SK-N-SH (cell line): ENCODE measurements at regions not wholly inside any gene's neighbourhood (a gene's known extent, or its start where the extent isn't known, plus 50 kb on each side); places are given as distances from the start of the nearest gene placed in this dataset.
A peak's percentile ranks its signal among the peaks of the same experiment; 100 is the strongest.

ENCODE experiments used
- CTCF ChIA-PET: fragments of 300-600, 350-600 bp; formaldehyde crosslinking; extraction: SDS; loops from one replicate; lab custom pipeline; 2021; lab: Yijun Ruan, JAX
- POLR2A ChIA-PET: fragments of 350-600 bp; sonication (Branson Sonifier 250); formaldehyde crosslinking; extraction: SDS; loops from one replicate; lab custom pipeline; 2020; ENCODE audit warnings: antibody characterized with exemption, inconsistent platforms; lab: Yijun Ruan, JAX
- DNase-seq: peaks from one replicate; pipeline ENCODE4 v3.0.0; 2012
- H2AFZ ChIP-seq: fragments of 200-600 bp; sonication (generic); 2 replicates; pipeline ENCODE4 v1.8.1; 2016; ENCODE audit warnings: antibody characterized with exemption, mild to moderate bottlenecking, low read depth
- H3F3A ChIP-seq: fragments of 200-600 bp; sonication (generic); replicated peaks from 2 replicates; pipeline ENCODE3; 2016; ENCODE audit warnings: antibody characterized with exemption, mild to moderate bottlenecking; ENCODE audit not compliant: insufficient read depth
- H3K27ac ChIP-seq, 2 experiments: fragments of 200-500 bp in 1 of 2; fragments of 200-600 bp in 1 of 2; sonication (Bioruptor generic) in 1 of 2; sonication (generic), shearing (Covaris generic) in 1 of 2; 2 replicates each; pipeline versions ENCODE4 v1.5.1 to v1.6.1; 2014 to 2016; ENCODE audit warnings: low read depth in 2 of 2, inconsistent platforms in 1 of 2, low read length in 1 of 2, mild to moderate bottlenecking in 1 of 2, mixed read lengths in 1 of 2
- H3K27me3 ChIP-seq: fragments of 200-600 bp; sonication (generic), shearing (Covaris generic); 2 replicates; pipeline ENCODE4 v1.6.1; 2016; ENCODE audit warnings: mixed run types; ENCODE audit not compliant: insufficient read depth
- H3K36me3 ChIP-seq, 2 experiments: fragments of 200-500 bp in 1 of 2; fragments of 200-600 bp in 1 of 2; sonication (Bioruptor generic) in 1 of 2; sonication (generic) in 1 of 2; replicated peaks in 1 of 2; 2 replicates each; pipeline versions ENCODE3 to v1.5.1; 2014 to 2016; ENCODE audit warnings: low read length in 1 of 2, mild to moderate bottlenecking in 1 of 2; ENCODE audit not compliant: insufficient read depth in 2 of 2, control insufficient read depth in 1 of 2
- H3K4me1 ChIP-seq, 2 experiments: fragments of 200-500 bp in 1 of 2; fragments of 200-600 bp in 1 of 2; sonication (Bioruptor generic) in 1 of 2; sonication (generic), shearing (Covaris generic) in 1 of 2; 2 replicates each; pipeline versions ENCODE4 v1.5.1 to v1.6.1; 2014 to 2016; ENCODE audit warnings: low read depth in 1 of 2, low read length in 1 of 2, mixed run types in 1 of 2; ENCODE audit not compliant: insufficient read depth in 2 of 2, control insufficient read depth in 1 of 2
- H3K4me2 ChIP-seq: fragments of 200-600 bp; sonication (generic), shearing (Covaris generic); 2 replicates; pipeline ENCODE4 v1.6.1; 2017; ENCODE audit warnings: mixed run types
- H3K4me3 ChIP-seq, 2 experiments: fragments of 200-500 bp in 1 of 2; fragments of 200-600 bp in 1 of 2; sonication (Bioruptor generic) in 1 of 2; sonication (generic), shearing (Covaris generic) in 1 of 2; 2 replicates each; pipeline versions ENCODE4 v1.5.1 to v1.8.1; 2014 to 2016; ENCODE audit warnings: low read depth in 2 of 2, inconsistent platforms in 1 of 2, low read length in 1 of 2, mild to moderate bottlenecking in 1 of 2, mixed read lengths in 1 of 2, moderate library complexity in 1 of 2
- H3K79me2 ChIP-seq: fragments of 200-600 bp; sonication (generic); 2 replicates; pipeline ENCODE4 v1.8.1; 2017; ENCODE audit warnings: mild to moderate bottlenecking; ENCODE audit not compliant: insufficient read depth
- H3K9ac ChIP-seq: fragments of 200-600 bp; sonication (generic); 2 replicates; pipeline ENCODE4 v1.6.1; 2017; ENCODE audit warnings: mixed run types
- H3K9me2 ChIP-seq: fragments of 200-600 bp; sonication (generic); 2 replicates; pipeline ENCODE4 v1.6.1; 2017; ENCODE audit warnings: mixed run types
- H3K9me3 ChIP-seq: fragments of 200-600 bp; sonication (generic); 2 replicates; pipeline ENCODE4 v1.6.1; 2017; ENCODE audit warnings: mixed run types, mild to moderate bottlenecking, moderate library complexity
- H4K20me1 ChIP-seq: fragments of 200-600 bp; sonication (generic); 2 replicates; pipeline ENCODE4 v1.6.1; 2017; ENCODE audit warnings: mild to moderate bottlenecking, mixed run types; ENCODE audit not compliant: insufficient read depth
- CHD2 ChIP-seq: fragments of 150-350 bp; IDR thresholded peaks from 2 replicates; pipeline ENCODE4 v1.6.1; 2018; ENCODE audit warnings: low read length; ENCODE audit not compliant: partially characterized antibody
- CTCF ChIP-seq: fragments of 200-600 bp; sonication (generic); IDR thresholded peaks from 2 replicates; pipeline ENCODE4 v1.6.1; 2017; ENCODE audit warnings: antibody characterized with exemption, mild to moderate bottlenecking, moderate library complexity
- ELF1 ChIP-seq: IDR thresholded peaks from 2 replicates; pipeline ENCODE4 v1.4.0; 2012
- EP300 ChIP-seq, 2 experiments: IDR thresholded peaks; 2 replicates each; pipeline versions ENCODE4 v1.4.0 to v1.6.1; 2012; ENCODE audit warnings: borderline replicate concordance in 1 of 2, low read depth in 1 of 2, low read length in 1 of 2
- FOSL2 ChIP-seq: IDR thresholded peaks from 2 replicates; pipeline ENCODE4 v1.4.0; 2012; ENCODE audit warnings: low read depth, mild to moderate bottlenecking, moderate library complexity, borderline replicate concordance
- GABPA ChIP-seq: IDR thresholded peaks from 2 replicates; pipeline ENCODE4 v1.4.0; 2012; ENCODE audit warnings: low read depth, mild to moderate bottlenecking
- IRF3 ChIP-seq: fragments of 150-350 bp; IDR thresholded peaks from 2 replicates; pipeline ENCODE4 v1.6.1; 2016; ENCODE audit warnings: mild to moderate bottlenecking, low read depth, low read length
- MEF2A ChIP-seq: IDR thresholded peaks from 2 replicates; pipeline ENCODE4 v1.4.0; 2012; ENCODE audit warnings: low read depth, borderline replicate concordance
- MXI1 ChIP-seq: IDR thresholded peaks from 2 replicates; pipeline ENCODE4 v1.6.1; 2012; ENCODE audit warnings: mild to moderate bottlenecking, low read depth, low read length, improper control_type of control experiment
- NRF1 ChIP-seq: IDR thresholded peaks from 2 replicates; pipeline ENCODE4 v1.6.1; 2012; ENCODE audit warnings: low read depth, mild to moderate bottlenecking, low read length
- RAD21 ChIP-seq: IDR thresholded peaks from 2 replicates; pipeline ENCODE4 v1.6.1; 2012; ENCODE audit warnings: mild to moderate bottlenecking, low read length
- RCOR1 ChIP-seq: fragments of 150-350 bp; IDR thresholded peaks from 2 replicates; pipeline ENCODE4 v1.6.1; 2017; ENCODE audit warnings: antibody characterized with exemption, low read length
- RFX5 ChIP-seq: IDR thresholded peaks from 2 replicates; pipeline ENCODE4 v1.6.1; 2012; ENCODE audit warnings: mild to moderate bottlenecking, improper control_type of control experiment, low read length
- RXRA ChIP-seq: IDR thresholded peaks from 2 replicates; pipeline ENCODE4 v1.4.0; 2012; ENCODE audit warnings: low read depth, mild to moderate bottlenecking, borderline replicate concordance
- SMC3 ChIP-seq: IDR thresholded peaks from 2 replicates; pipeline ENCODE4 v1.6.1; 2012; ENCODE audit warnings: low read depth, low read length, improper control_type of control experiment
- TAF1 ChIP-seq: IDR thresholded peaks from 2 replicates; pipeline ENCODE4 v1.6.1; 2012; ENCODE audit warnings: low read depth, mild to moderate bottlenecking, low read length, moderate library complexity, borderline replicate concordance
- TCF12 ChIP-seq: IDR thresholded peaks from 2 replicates; pipeline ENCODE4 v1.4.0; 2012
- TEAD4 ChIP-seq: IDR thresholded peaks from 2 replicates; pipeline ENCODE4 v1.4.0; 2012; ENCODE audit warnings: mild to moderate bottlenecking, borderline replicate concordance; ENCODE audit not compliant: insufficient read depth
- USF1 ChIP-seq: IDR thresholded peaks from 2 replicates; pipeline ENCODE4 v1.4.0; 2012; ENCODE audit warnings: low read depth, borderline replicate concordance
- WGBS: methylation state at CpG from one replicate; pipeline ENCODE4 v1.1.6; 2017; ENCODE audit warnings: low lambda C conversion rate; 5-methylcytosine and 5-hydroxymethylcytosine counted together

- Histone ChIP-seq H3K9me3 (no peaks in the 10 kb centered on the region), H3F3A (no peaks in the 10 kb centered on the region), H3K27me3 (no peaks in the 10 kb centered on the region), H3K4me1 (peaks cover 0 to 2% of the 10 kb centered on the region in 2 experiments; a peak in 2 of 4 replicates), H3K9me2 (no peaks in the 10 kb centered on the region), H3K4me3 (no peak overlapping the region), H3K9ac (no peak overlapping the region), H3K4me2 (no peak overlapping the region)
- no peak for DNase-seq
- no peak for TF ChIP-seq IRF3
- TF ChIP-seq FOSL2, result no peak
- no peak for TF ChIP-seq NRF1
- TF ChIP-seq TCF12, result no peak
- 0 out of 4 replicates have a peak, but pooled peaks of 1 of the 2 experiments have one; percentile 48 for TF ChIP-seq EP300 (IDR thresholded peaks at IDR 0.05; ENCODE audit: borderline replicate concordance in 1 of 2, low read depth in 1 of 2, low read length in 1 of 2)
- TF ChIP-seq ELF1, result no peak
- no peak for TF ChIP-seq RAD21
- no peak for TF ChIP-seq MEF2A
- no peak for TF ChIP-seq CHD2
- TF ChIP-seq TAF1, result no peak
- no peak for TF ChIP-seq USF1
- TF ChIP-seq RCOR1, result peak; percentile 52; the same call in 1 of the 2 replicates
- TF ChIP-seq RXRA, result no peak
- no peak for TF ChIP-seq GABPA
- no peak for TF ChIP-seq SMC3
- TF ChIP-seq, all 33 proteins: peak for 2
- WGBS, result 7% methylated on average over 1 of the region's 1 CpG
- peak overlapping the region in 1 of 2 experiments; percentile 79; a peak in 2 of 4 replicates for H3K27ac ChIP-seq
- ChIA-PET CTCF (no interaction called here), POLR2A (no interaction called here)
- H2AFZ ChIP-seq, result no peak overlapping the region
- no peaks in the 10 kb centered on the region for H4K20me1 ChIP-seq
- no peaks in the 10 kb centered on the region for H3K79me2 ChIP-seq
- no peaks in the 10 kb centered on the region for H3K36me3 ChIP-seq
Measured at GRCh38 chr13:104416973-104417372, 1350.8 kb upstream of the SLC10A2 start.

- POLR2A ChIA-PET, result no interaction called here
- CTCF ChIA-PET, result interaction anchor here (1.0 kb wide), 1 partner anchor 10 kb away, joined by 3 read pairs; no protein-coding TSS in a partner anchor
- 53% methylated on average over 4 of the region's 4 CpGs for WGBS
Measured at GRCh38 chr13:104414771-104415170, 1348.6 kb upstream of the SLC10A2 start.

More at GRCh38 chr13:104414771-104415170, 1348.6 kb upstream of the SLC10A2 start:
- H3K9me3 ChIP-seq, result no peaks in the 10 kb centered on the region
- no peak for DNase-seq
- no peak overlapping the region for H3K4me2 ChIP-seq
- H2AFZ ChIP-seq, result no peak overlapping the region
- no peaks in the 10 kb centered on the region for H3K27me3 ChIP-seq
- no peak overlapping the region for H3K4me3 ChIP-seq
- no peaks in the 10 kb centered on the region for H3K9me2 ChIP-seq
- no peaks in the 10 kb centered on the region for H3F3A ChIP-seq
- H3K79me2 ChIP-seq, result no peaks in the 10 kb centered on the region
- H3K9ac ChIP-seq, result no peak overlapping the region
- TF ChIP-seq TCF12, result no peak
- no peak for TF ChIP-seq CTCF
- TF ChIP-seq RFX5, result no peak
- TF ChIP-seq MXI1, result no peak
- no peak for TF ChIP-seq TEAD4
- H3K27ac ChIP-seq, result no peak overlapping the region
- no peaks in the 10 kb centered on the region for H4K20me1 ChIP-seq
- H3K4me1 ChIP-seq, result peaks cover 0 to 2% of the 10 kb centered on the region in 2 experiments; a peak in 2 of 4 replicates
- H3K36me3 ChIP-seq, result no peaks in the 10 kb centered on the region
